HG02759 (cell line): ENCODE measurements at regions not wholly inside any gene's neighbourhood (a gene's known extent, or its start where the extent isn't known, plus 50 kb on each side); places are given as distances from the start of the nearest gene placed in this dataset.

Experiments used
- ATAC-seq: cut with Tn5 transposase; IDR thresholded peaks from one replicate; pipeline ENCODE4 v1.9.1; 2021; ENCODE audit warnings: mild to moderate bottlenecking, moderate library complexity; ENCODE audit not compliant: unreplicated experiment

DNA sequence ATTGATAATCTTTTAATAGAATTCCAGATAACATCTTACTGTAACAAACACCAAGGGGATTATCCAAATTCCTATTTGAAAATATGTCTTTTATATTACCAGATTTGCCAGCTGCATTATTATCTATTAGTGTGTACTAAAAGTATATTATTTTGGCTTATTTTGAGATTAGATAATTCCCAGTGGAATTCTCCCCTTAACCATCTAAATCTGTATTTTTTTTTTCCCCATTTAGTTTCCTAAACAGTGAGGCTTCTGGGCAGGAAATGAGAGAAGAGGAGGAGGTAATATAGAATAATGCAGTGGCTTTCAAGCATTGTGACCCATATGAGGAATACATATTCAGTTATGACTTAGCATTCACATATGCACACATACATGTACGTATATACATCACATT, 53.5 kb upstream of the ABL1 start:
- ATAC-seq, result no peak

DNA sequence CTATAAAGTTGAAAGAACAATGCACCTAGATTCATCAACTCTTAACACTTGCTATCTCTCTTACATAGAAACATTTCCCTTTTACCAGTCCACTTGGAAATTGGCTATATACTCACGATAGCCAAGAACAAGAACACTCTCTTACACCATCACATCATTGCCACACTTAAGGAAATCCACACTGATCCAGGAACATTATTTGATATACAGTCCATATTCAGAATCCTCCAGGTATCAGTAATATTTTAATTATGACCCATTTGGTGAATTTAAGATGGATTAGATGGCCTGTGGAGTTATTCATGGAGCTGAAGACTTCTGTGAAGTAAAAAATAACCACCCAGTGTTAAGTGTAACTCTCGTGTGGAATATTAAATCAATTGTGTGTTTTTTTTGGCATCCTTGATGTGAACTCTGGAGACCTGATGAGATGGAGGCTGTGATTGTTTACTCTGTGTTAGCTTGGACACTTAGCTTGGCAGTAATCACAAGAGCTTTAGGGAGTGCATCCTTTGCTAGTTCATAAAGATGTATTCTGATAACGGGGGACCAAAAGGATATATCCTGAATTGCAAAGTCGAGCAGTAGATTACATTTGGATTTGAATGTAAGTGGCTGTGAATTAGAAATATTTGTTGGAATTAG, 52.0 kb upstream of the ABL1 start:
- no peak for ATAC-seq

DNA sequence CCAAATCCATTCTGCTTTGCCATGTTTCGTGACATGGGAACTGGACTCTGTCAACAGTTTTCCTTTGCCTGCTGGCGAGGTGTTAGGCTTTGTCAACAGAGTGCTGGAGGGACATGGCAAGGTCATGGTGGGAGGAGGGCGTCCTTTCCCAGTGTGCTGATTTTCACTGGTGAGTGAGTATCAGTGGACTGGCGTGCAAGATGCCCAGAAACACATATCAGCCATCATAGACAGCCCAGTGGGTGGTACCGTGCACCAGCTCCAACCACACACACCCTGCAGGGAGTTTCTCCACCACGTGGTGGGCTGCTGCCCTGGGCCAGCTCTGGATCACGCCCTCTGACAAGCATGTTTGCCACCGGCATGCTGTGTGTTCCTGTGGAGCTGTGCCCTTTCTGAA, 50.0 kb upstream of the ABL1 start:
- ATAC-seq, result no peak
